GM06990 (cell line): ENCODE measurements at regions not wholly inside any gene's neighbourhood (a gene's known extent, or its start where the extent isn't known, plus 50 kb on each side); places are given as distances from the start of the nearest gene placed in this dataset.

Experiments
- DNase-seq: peaks from one replicate; pipeline ENCODE4 v3.0.0-alpha.2; 2011; ENCODE audit not compliant: insufficient read length; ENCODE audit errors: extremely low read depth
- H3K27me3 ChIP-seq: replicated peaks from 2 replicates; pipeline ENCODE4 v1.6.0; 2011; ENCODE audit warnings: low read length; ENCODE audit not compliant: control insufficient read depth, insufficient read depth
- H3K36me3 ChIP-seq: 2 replicates; pipeline ENCODE4 v1.5.1; 2011; ENCODE audit warnings: low read length; ENCODE audit not compliant: control insufficient read depth, insufficient read depth
- H3K4me3 ChIP-seq: replicated peaks from 2 replicates; pipeline ENCODE4 v1.5.1; 2011; ENCODE audit warnings: low read depth, mild to moderate bottlenecking, control low read depth, low read length
- TF ChIP-seq, protein P1 (sequence below): IDR thresholded peaks from 2 replicates; pipeline ENCODE4 v1.5.1; 2011; ENCODE audit warnings: low read length, control low read depth, mild to moderate bottlenecking, inconsistent platforms; ENCODE audit not compliant: insufficient read depth, poor library complexity, severe bottlenecking

DNA sequence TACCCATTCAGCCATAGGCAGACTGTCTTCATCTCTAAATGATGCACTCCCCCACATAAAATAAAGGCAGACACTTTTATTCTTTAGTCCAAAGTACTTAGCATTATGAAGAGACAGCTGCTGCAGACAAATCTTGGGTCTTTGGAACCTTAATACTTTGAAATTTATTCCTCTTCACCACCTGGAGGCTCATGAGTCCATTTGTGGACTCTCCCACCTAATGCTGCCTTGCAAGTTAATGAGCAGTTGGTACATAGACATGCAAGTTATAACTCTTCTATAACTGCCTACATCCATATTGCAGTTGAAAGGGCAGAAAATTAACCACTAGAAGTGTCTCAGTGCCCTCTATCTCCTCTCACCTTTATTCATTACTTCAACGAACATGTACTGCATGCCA lies 118.6 kb upstream of the CPEB2 start:
- H3K36me3 ChIP-seq = no peaks in the 10 kb centered on the region
- no peak for DNase-seq
- no peak overlapping the region for H3K4me3 ChIP-seq
- H3K27me3 ChIP-seq = no peaks in the 10 kb centered on the region
- TF ChIP-seq, protein P1, sequence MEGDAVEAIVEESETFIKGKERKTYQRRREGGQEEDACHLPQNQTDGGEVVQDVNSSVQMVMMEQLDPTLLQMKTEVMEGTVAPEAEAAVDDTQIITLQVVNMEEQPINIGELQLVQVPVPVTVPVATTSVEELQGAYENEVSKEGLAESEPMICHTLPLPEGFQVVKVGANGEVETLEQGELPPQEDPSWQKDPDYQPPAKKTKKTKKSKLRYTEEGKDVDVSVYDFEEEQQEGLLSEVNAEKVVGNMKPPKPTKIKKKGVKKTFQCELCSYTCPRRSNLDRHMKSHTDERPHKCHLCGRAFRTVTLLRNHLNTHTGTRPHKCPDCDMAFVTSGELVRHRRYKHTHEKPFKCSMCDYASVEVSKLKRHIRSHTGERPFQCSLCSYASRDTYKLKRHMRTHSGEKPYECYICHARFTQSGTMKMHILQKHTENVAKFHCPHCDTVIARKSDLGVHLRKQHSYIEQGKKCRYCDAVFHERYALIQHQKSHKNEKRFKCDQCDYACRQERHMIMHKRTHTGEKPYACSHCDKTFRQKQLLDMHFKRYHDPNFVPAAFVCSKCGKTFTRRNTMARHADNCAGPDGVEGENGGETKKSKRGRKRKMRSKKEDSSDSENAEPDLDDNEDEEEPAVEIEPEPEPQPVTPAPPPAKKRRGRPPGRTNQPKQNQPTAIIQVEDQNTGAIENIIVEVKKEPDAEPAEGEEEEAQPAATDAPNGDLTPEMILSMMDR = no peak

DNA sequence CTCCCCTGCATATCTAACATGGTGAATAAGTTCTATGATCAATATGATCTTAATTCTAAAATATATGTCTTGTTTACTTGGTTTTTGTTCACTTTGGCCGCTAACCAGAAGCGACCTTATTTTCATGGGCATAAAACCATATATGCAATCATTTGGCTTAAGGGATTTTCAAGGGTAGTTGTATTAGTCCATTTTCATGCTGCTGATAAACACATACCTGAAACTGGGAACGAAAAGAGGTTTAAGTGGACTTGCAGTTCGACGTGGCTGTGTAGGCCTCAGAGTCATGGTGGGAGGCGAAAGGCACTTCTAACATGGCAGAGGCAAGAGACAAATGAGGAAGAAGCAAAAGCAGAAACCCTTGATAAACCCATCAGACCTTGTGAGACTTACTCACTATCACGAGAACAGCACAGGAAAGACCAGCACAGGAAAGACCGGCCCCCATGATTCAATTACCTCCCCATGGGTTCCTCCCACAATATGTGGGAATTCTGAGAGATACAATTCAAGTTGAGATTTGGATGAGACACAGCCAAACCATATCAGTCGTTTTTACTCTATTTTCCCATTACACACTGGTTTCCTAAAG lies 114.3 kb upstream of the CPEB2 start:
- no peaks in the 10 kb centered on the region for H3K27me3 ChIP-seq
- no peaks in the 10 kb centered on the region for H3K36me3 ChIP-seq
- TF ChIP-seq, protein P1 = no peak
- H3K4me3 ChIP-seq = no peak overlapping the region
- DNase-seq = no peak

DNA sequence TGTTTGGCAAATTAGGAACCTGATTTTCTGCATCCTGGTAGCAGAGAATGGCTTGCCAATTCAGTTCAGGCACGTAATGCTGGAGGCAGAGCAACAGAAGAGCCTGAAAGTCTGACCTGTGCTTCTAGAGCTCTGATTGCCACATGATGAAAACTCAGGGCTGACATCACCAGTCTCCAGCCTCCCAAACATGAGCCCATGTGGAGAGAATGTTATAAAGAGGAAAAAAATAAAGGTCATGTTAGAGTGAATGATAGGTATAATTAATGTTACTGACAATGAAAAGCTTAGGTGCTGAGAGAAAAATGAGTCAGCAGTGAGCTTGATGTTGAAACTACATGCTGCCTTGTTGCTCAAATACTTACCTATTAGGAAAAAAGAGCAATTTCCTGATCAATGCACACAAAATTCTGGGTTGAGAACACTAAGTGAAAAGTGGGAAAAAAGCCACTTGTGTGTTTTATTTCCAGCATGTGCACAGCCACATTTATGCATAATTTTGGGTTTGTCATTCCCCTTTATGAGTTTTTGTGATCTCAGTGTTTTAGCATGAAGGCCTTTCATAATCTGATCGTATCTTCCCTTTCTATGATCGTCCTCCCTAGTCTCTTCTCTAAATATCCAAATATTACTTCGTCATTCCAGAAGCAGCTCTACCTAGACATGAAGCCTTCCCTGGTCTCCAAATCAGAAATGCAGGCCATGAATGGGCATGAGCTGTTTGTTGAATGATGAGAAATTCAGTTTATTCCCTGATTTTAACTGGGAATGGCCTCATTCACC lies 113.3 kb upstream of the CPEB2 start:
- DNase-seq = no peak
- Histone ChIP-seq H3K36me3 (no peaks in the 10 kb centered on the region), H3K27me3 (no peaks in the 10 kb centered on the region), H3K4me3 (no peak overlapping the region)
- TF ChIP-seq, protein P1 = no peak

DNA sequence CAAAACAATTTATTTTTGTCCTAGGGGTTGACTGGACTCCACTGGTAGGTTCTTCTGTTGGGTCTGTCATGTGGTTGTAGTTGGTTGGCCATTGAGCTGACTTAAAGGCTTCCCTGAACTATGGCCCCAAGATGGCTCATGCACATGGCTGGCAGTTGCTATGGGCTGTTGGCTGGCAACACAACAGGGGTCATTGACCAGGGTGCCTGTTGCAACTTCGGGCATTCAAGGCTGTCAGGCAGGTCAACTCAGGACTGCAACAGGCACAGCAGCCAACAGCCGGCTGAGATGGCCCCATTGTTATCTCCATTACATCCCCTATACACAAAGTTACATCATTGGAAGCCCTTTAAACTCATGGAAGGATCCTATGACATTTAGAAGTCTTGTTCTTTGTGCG lies 109.7 kb upstream of the CPEB2 start:
- Histone ChIP-seq H3K4me3 (no peak overlapping the region), H3K36me3 (no peaks in the 10 kb centered on the region), H3K27me3 (no peaks in the 10 kb centered on the region)
- TF ChIP-seq, protein P1 = no peak
- no peak for DNase-seq

DNA sequence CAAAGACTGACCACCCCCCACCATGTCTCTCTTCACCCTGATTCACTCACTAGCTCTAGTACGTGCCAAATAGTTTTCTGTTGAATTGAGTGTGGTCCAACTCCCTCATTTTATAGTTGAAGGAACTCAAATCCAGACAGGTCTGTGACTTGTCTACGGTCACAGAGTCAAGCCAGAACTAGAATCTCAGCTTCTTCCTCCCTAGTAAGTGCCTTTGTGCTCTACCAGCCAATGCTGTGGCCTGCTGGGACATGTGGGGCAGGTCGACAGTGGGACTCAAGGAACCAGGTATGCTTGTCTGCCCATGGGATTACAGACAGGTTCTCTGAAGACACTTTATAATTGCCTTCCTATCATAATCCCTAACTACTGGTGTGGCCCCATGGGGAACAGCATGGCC lies 108.6 kb upstream of the CPEB2 start:
- TF ChIP-seq, protein P1 = no peak
- no peak for DNase-seq
- no peaks in the 10 kb centered on the region for H3K36me3 ChIP-seq
- H3K27me3 ChIP-seq = no peaks in the 10 kb centered on the region
- H3K4me3 ChIP-seq = no peak overlapping the region
